Breast epithelium (tissue), 3 donors: ENCODE measurements at regions not wholly inside any gene's neighbourhood (a gene's known extent, or its start where the extent isn't known, plus 50 kb on each side); places are given as distances from the start of the nearest gene placed in this dataset.

Experiments
- CTCF ChIP-seq, 3 donors: fragments of 450-650 bp; IDR thresholded peaks; one replicate each; pipeline ENCODE4 v1.5.1; 2016 to 2017; ENCODE audit warnings: antibody characterized with exemption in 3 of 3, mild to moderate bottlenecking in 3 of 3, moderate library complexity in 3 of 3
- POLR2A ChIP-seq: fragments of 450-650 bp; IDR thresholded peaks from one replicate; pipeline ENCODE4 v1.6.1; 2016; ENCODE audit warnings: antibody characterized with exemption, mild to moderate bottlenecking, moderate library complexity
- POLR2AphosphoS5 ChIP-seq, 3 donors: sonication (generic); formaldehyde crosslinking; IDR thresholded peaks; one replicate each; pipeline ENCODE4 v1.6.1; 2017; ENCODE audit warnings: antibody characterized with exemption in 3 of 3

DNA sequence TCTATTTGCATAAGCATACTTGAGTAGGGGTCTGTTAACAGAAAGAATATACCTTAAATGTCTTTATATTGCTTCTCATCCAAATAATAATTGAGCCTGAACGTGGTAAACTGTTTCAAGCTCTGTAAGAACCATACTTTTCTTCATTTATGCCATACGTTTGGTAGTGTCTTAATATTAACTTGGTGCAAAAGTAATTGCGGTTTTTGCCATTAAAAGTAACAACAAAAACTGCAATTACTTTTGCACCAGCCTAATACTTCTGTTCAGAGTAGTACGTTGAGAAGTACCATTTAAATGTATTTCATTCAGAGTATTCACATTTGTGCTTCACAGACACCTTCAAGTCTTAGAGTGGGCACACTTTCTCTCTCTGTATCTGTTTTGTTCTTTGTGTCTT lies 60.5 kb downstream of the DDIT4L start:
- TF ChIP-seq POLR2A (no peak), CTCF (IDR thresholded peaks at IDR 0.05) (no peak), POLR2AphosphoS5 (IDR thresholded peaks at IDR 0.05) (no peak)
